ENCODE measurements at regions not wholly inside any gene's neighbourhood (a gene's known extent, or its start where the extent isn't known, plus 50 kb on each side); places are given as distances from the start of the nearest gene placed in this dataset.

- TF ChIP-seq CTCF (IDR thresholded peaks at IDR 0.05): no peak
- TF ChIP-seq POLR2A (IDR thresholded peaks at IDR 0.05): no peak
These were observed 167.4 kb upstream of the RAB6C start for GRCh38 chr2:129812071-129812470.

All from Peyer's patch (tissue), 4 donors.